Breast epithelium (tissue), 3 donors: ENCODE measurements at regions not wholly inside any gene's neighbourhood (a gene's known extent, or its start where the extent isn't known, plus 50 kb on each side); places are given as distances from the start of the nearest gene placed in this dataset.

Experiments
- CTCF ChIP-seq, 3 donors: fragments of 450-650 bp; IDR thresholded peaks; one replicate each; pipeline ENCODE4 v1.5.1; 2016 to 2017; ENCODE audit warnings: antibody characterized with exemption in 3 of 3, mild to moderate bottlenecking in 3 of 3, moderate library complexity in 3 of 3
- POLR2A ChIP-seq: fragments of 450-650 bp; IDR thresholded peaks from one replicate; pipeline ENCODE4 v1.6.1; 2016; ENCODE audit warnings: antibody characterized with exemption, mild to moderate bottlenecking, moderate library complexity
- POLR2AphosphoS5 ChIP-seq, 3 donors: sonication (generic); formaldehyde crosslinking; IDR thresholded peaks; one replicate each; pipeline ENCODE4 v1.6.1; 2017; ENCODE audit warnings: antibody characterized with exemption in 3 of 3

DNA sequence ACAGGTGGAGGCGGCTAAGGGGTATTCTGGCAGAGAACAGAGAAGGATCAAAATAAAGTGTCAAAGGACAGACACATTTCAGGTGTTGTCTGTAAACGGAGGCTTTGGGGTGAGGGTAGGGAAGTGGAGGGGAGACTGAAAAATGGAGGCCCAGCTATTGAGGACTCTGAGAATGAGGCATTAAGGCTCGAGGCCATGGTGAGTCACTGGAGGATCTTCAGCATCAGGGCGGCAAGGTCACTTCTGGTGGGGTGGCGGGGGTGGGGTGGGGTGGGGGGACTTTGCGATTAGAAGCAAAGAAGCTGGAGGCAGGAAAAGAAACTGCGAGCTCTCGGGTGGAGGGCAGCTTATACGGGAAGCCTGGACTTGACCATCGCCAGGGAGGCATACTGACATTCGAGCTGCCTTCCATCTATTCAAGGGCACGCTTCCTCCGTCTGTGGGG, 58.4 kb upstream of the PCGF5 start:
- TF ChIP-seq POLR2AphosphoS5 (IDR thresholded peaks at IDR 0.05) (no peak), CTCF (IDR thresholded peaks at IDR 0.05) (no peak), POLR2A (no peak)
